ENCODE measurements at regions not wholly inside any gene's neighbourhood (a gene's known extent, or its start where the extent isn't known, plus 50 kb on each side); places are given as distances from the start of the nearest gene placed in this dataset.
"Not testable (repeated sequence)": the region's sequence is repeated elsewhere in the genome, so short reads cannot be mapped to it uniquely, and the experiment has no call there.

GRCh38 chr6:134446218-134446848 lies 128.4 kb upstream of the SGK1 start:
- no peak for DNase-seq

DNA sequence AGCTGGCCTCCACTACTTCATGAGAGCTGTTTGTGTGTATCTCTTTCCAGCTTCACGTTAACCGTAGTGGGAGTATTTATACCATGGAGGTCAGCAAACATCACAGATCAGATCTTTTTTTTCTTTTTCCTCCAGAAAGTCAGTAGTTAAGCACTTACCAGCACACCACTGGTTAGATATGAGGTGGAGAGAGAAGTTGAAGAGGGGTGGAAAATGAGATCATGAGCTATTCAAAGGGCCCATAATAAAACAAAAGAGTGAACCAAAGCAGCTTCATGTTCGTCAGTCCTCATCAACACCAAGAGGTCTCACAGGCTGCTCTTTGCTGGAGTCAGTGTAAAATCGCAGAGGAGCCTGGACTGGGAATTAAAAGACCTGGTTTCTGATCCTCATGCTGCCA lies 125.1 kb upstream of the SGK1 start:
- no peak for DNase-seq

DNA sequence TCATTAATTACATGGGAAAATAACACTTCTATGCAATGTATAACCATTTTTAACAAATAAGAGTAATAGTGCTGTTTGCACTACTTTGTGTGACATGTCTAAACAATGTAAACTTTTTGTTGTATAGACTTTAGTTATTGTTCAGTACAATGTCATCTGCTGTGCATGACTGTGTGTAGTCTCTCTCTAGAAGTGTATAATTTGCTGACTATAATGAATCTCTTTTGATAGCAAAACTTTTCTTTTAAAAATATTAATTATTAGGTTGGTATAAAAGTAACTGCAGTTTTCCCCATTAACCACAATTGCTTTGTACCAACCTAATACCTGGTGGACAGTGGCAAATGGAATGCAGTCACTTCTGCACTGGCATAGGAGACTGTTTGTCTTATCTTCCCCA lies 124.2 kb upstream of the SGK1 start:
- no peak for DNase-seq

DNA sequence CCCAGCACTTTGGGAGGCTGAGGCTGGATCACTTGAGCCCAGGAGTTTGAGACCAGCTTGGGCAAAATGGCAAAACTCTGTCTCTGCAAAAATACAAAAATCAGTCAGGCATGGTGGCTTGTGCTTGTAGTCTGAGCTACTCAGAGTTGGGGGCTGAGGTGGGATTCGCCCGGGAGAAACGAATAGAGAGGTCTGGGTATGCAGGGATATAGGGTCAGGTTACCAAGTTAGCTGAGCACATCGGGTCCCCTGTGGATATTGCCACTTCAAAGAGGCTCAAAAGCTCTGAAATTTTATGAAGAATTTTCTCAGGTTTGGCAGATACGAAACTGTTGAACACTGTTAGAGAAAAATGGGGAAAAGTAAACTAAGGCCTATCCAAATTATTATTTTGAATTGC lies 120.9 kb upstream of the SGK1 start:
- no peak for DNase-seq

GRCh38 chr6:134437376-134437775 lies 119.5 kb upstream of the SGK1 start:
- DNase-seq: peak; percentile 41

DNA sequence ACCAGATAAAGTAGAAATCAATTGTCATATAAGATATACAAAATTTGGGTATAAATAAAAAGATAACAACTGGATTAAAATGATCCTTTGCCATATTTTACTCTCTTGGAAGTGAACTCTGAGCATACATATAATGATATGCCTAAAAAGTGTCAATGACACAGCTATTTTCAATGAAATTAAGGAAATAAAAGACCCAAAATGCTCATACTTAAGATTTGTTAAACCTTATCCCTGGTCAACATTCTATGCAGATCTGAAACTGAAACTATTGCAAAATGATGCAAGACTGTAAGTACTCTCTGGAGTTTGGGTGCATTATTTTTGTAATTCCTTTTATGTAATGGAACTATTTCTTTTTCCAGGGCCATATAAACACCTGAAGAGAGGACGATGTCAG lies 119.0 kb upstream of the SGK1 start:
- DNase-seq: no peak

DNA sequence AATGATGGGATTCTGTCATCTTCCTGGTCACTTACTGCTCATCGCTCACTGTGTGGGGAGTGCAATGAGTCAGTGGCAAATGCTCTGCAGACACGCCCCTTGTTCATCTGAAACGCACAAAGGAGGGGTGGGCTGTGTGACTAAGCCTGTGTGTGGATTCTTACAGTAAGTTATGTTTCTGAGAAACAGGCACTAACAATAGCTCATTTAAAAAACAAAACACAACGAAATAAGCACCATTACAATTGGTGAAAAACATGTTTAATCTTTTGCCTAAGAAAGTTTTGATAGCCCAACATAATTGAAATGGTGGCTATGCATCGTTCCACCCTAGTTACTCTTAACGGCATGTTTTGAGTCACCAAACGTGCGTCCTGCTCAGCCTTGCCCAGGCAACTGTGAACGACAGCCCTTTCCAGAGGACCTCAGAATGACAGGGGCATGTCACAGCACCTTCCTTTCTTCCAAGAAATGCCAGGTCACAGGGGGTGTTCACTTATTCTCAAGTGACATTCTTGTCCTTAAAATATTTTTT lies 118.4 kb upstream of the SGK1 start:
- peak; percentile 81 for DNase-seq

DNA sequence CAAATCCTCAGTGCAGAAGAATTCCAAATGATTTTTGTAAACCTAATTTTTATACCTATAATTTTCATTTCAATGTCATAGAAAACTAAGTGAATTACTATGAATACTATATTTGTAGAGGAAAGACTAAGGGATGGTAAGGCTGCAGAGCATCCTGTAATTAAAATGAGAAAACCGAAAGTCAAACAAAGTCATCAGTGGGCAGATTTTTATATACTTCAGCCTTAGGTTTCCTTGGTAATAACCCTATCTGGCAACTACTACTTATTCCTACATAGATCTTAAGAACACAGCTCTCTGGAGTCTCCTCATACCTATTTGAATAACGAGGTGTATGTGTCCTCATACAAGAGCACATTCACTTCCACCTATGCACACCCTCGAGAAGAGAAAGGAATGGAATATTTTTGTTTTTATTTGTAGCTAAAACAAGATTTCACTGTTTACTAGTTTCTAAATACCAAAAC lies 117.9 kb upstream of the SGK1 start:
- DNase-seq: no peak

- DNase-seq: no peak
Measured at GRCh38 chr6:134434019-134434942, 116.4 kb upstream of the SGK1 start.

DNA sequence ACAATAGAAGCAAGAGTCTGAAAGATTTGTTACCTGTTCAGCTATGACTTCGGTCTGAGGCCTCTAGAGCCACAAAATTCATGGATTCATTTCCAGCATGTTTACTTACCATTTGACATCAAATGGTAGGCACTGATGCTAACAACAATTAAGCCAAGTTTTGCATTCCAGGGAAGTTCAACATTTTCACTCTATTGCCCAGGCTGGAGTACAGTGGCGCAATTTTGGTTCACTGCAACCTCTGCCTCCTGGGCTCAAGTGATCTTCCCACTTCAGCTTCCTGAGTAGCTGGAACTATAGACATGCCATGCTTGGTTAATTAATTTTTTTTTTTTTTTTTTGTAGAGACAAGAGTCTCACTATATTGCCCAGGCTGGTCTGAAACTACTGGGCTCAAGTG lies 114.1 kb upstream of the SGK1 start:
- DNase-seq: no peak

GRCh38 chr6:134431421-134431859 lies 113.5 kb upstream of the SGK1 start:
- DNase-seq: no peak

DNA sequence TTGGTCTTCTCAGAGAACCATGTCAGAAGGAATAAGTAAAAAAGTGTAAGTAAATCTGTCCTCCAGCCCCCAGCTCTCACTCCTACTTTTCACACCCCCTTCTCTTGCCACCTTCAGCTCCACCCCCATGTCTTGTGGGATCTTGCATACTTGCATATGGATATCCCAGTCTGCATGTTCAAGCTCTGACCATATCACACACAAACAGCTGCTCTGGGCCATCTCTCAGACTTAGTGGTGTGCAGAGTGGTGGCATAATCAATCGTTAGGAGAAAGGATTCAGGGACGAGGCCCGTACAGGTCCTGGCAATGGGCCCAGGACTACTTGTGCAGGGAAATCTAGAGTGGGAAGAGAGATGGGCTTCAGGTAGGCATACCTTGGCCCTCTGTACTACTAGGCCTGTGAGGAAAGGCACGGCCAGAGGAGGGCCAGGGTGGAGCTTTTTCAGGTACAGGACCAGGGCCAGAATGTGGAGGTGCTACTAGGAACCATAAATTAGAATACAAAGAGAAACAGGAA lies 112.0 kb upstream of the SGK1 start:
- DNase-seq: no peak

DNA sequence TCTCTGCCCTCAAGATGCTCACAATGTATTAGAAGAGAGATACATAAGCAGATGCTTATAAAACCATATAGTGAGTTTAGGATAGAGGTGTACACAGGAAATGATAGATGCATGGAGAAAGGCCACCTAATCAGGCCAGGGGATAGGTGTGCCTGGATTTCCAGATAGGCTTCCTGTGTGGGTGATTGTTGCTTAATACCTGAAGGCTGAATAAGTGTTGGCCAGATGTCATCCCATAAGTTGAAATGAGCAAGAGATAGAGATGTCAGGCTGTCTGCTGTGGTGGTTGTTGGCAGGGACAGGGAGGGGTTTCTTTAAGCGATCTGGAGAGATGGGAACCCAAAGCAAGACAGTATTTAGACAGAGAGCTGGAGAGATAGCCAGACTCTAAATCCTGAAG lies 109.8 kb upstream of the SGK1 start:
- no peak for DNase-seq

DNA sequence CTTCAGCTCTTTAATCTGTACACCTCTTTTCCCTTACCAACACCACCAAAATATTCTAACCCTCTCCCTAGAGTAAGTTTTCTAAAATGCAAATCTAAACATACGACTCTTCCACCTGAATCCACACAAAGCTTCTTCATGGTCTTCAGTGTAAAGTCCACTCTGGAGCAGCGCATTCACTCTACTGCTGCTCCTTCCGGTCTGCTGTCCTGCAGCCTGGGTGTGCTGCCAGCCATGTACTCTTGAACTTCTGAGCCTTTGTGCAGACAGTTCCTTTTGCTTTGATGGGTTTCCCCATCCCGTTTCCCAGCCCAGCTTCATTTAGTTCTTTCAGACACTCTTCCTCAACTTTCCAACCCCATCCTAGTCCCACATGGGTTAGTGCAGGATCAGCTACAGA lies 108.7 kb upstream of the SGK1 start:
- DNase-seq: no peak

DNA sequence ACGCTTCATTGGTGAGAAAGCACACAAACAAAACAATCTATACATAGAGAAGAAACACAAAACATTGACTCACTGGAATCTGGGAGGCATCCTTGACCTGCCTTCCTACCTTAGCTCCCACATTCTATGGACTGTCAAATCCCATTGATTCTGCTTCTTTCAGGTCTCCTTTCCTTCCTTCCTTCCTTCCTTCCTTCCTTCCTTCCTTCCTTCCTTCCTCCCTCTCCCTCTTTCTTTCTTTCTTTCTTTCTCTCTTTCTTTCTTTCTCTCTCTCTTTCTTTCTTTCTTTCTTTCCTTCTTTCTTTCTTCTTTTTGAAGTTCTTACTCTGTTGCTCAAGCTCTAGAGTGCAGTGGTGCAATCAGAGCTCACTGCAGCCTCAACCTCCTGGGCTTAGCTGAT lies 108.0 kb upstream of the SGK1 start:
- DNase-seq: not testable (repeated sequence)

DNA sequence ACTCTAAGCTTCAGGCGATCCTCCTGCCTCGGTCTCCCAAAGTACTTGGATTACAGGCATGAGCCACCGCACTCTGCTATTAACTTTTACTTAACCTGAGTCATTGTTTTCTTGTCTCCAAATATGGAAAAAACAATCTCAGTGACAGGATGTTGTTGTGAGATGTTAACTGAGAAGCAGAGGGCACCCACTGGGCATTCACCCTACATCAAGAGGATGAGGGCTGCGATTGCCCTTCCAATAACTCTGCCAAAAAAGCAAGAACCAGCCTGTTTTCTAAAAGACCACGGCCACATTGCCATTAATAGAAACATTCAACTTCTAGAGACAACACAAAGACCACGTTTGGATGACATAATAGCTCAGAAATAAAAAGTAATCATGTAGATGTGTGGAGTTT lies 107.6 kb upstream of the SGK1 start:
- DNase-seq: no peak

DNA sequence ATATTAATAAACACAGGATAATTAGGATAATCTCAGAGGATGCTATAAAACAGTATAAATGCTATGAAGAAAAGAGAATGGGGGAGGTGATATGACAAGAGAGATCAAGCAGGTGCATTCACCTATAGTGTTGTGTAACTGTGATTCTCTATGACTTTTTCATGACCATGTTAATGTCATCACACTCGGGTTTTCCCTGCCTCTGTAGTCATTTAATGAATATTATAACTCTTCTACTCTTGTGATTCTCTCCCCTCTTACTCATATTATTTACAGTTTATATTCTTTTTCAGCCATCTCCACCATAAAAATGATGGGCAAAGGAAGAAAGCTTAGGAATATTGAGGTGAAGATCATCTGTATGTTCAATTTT lies 106.9 kb upstream of the SGK1 start:
- DNase-seq: no peak

GRCh38 chr6:134424165-134424797 lies 106.4 kb upstream of the SGK1 start:
- no peak for DNase-seq

DNA sequence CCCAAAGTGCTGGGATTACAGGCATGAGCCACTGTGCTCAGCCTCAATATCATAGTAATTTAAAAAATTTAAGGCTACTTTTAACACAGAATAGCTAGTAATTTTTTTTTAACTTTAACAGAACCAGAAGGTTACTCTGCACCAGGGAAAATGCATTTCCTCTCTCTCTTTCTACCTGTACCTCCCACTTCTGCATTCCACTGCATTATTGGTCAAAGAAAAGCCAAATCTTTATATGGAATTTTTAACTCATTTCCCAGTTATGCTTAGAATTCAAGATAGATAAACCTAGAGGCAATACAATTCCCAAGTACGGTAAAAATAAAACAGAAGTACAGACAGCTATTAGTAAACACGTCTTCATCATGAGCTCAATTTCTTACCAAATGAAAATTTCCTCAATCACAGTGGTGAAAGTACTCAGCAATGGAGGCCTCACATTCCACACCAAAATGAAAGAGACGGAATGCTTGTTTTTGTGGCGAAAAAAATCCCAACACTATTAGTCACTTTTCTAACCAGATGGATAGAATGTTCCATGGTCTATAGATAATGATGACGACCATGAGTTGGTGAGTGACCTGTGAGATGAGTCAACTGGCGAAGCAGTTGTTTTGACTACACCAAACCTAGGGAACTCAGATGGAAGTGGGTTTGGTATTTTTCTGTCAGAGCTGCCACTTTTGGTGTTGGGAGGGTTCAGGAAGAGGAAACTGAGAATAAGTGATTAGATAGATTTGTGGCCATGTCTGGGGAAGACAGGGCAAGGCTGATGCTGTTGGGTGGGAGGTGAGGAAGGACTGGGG lies 104.7 kb upstream of the SGK1 start:
- no peak for DNase-seq

GRCh38 chr6:134421501-134421900 lies 103.6 kb upstream of the SGK1 start:
- no peak for DNase-seq

DNA sequence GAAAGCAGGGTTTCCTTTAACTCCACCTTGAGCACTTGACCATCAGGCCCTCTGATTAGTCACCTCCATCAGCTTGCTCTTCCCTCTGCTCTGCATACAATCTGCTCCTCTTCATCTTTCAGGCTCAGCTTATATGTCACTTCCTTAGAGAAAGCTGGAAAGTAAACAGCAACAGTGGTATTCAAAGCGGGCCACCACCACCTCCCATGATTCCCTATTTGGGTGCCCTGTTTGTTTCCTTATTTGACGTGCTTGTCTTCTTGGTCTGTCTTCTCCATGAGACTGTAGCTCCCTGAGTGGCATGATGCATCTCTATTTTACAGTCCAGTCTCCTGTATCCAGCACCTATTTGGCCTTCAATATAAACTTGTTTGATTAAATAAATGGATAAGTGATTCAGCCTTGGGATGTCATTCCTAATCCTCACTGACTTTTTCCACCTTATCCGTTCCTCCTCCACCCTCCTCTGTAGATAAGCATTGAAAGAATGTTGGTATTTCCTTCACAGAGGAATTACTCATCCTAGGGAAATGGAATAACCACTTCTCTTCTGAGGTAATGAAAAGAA lies 102.8 kb upstream of the SGK1 start:
- DNase-seq: no peak

DNA sequence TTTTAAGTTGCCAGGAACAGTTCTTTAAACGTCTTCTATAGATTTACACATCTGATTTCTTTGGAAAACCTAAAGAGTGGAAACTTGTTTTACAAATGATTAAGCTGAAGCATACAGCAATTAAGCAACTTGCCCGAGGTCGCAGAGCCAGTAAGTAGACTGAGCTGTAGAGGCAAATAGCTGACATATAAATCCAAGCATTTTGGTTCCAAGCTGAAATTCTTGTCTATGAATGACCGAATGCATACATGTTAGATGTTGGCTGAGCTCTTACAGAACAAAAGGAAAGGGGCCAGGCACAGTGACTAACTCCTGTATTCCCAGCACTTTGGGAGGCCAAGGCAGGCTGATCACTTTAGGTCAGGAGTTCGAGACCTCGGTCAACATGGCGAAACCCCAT lies 101.8 kb upstream of the SGK1 start:
- no peak for DNase-seq

Data from stimulated activated CD4-positive, alpha-beta T cell treated with anti-CD3 and anti-CD28 coated beads, Interleukin-15, amount 100 ng/mL, for 24 hours (primary cell).